ENCODE measurements at regions not wholly inside any gene's neighbourhood (a gene's known extent, or its start where the extent isn't known, plus 50 kb on each side); places are given as distances from the start of the nearest gene placed in this dataset.

- no peak for ATAC-seq
- no TSS peak for BruUV-seq (replicated peaks)
- DNase-seq (ENCODE audit: low read depth, low spot score) = no peak
- no peaks in the 10 kb centered on the region for H3K4me1 ChIP-seq (ENCODE audit: control insufficient read depth, insufficient read depth, low read length)
- in situ Hi-C loops (cut with HindIII; ENCODE audit: low pct_unique_long_range_greater_than_20kb, low sequenced_read_pairs) (no loop called here), intact Hi-C loops (cut with micrococcal nuclease; ENCODE audit: unreplicated experiment) (no loop called here)
- TF ChIP-seq SIN3A (IDR thresholded peaks at IDR 0.05; ENCODE audit: borderline replicate concordance, insufficient read depth, low read depth, low read length) (no peak), TCF7L2 (IDR thresholded peaks at IDR 0.05; ENCODE audit: low read depth, low read length) (no peak), POLR2AphosphoS5 (IDR thresholded peaks at IDR 0.05; ENCODE audit: low read depth, low read length) (no peak), CTCF (IDR thresholded peaks at IDR 0.05) (no peak), REST (IDR thresholded peaks at IDR 0.05; ENCODE audit: insufficient read depth in 1 of 2, low read depth in 2 of 2, low read length in 1 of 2) (no peak)
- H3K27me3 ChIP-seq (ENCODE audit: control insufficient read depth, insufficient read depth, low read length) = no peaks in the 10 kb centered on the region
- POLR2A ChIA-PET = no interaction called here
- no peak overlapping the region for H3K27ac ChIP-seq (ENCODE audit: low read length)
- H3K4me3 ChIP-seq (ENCODE audit: low read depth in 2 of 2, low read length in 2 of 2) = no peak overlapping the region
- H3K36me3 ChIP-seq (ENCODE audit: control insufficient read depth, insufficient read depth, low read length) = no peaks in the 10 kb centered on the region
- CTCF ChIA-PET = no interaction called here
- no peaks in the 10 kb centered on the region for H3K9me3 ChIP-seq (ENCODE audit: control insufficient read depth, insufficient read depth, low read depth, low read length)
Observed at GRCh38 chr9:8036914-8037524, 237.4 kb upstream of the DMAC1 start.

- no peaks in the 10 kb centered on the region for H3K9me3 ChIP-seq (ENCODE audit: control insufficient read depth, insufficient read depth, low read depth, low read length)
- CTCF ChIA-PET = no interaction called here
- intact Hi-C loops (cut with micrococcal nuclease; ENCODE audit: unreplicated experiment) (no loop called here), in situ Hi-C loops (cut with HindIII; ENCODE audit: low pct_unique_long_range_greater_than_20kb, low sequenced_read_pairs) (no loop called here)
- no peaks in the 10 kb centered on the region for H3K36me3 ChIP-seq (ENCODE audit: control insufficient read depth, insufficient read depth, low read length)
- no peak for TF ChIP-seq POLR2AphosphoS5 (IDR thresholded peaks at IDR 0.05; ENCODE audit: low read depth, low read length)
- TF ChIP-seq SIN3A (IDR thresholded peaks at IDR 0.05; ENCODE audit: borderline replicate concordance, insufficient read depth, low read depth, low read length) = no peak
- TF ChIP-seq CTCF (IDR thresholded peaks at IDR 0.05) = no peak
- no peak for TF ChIP-seq REST (IDR thresholded peaks at IDR 0.05; ENCODE audit: insufficient read depth in 1 of 2, low read depth in 2 of 2, low read length in 1 of 2)
- no peak for TF ChIP-seq TCF7L2 (IDR thresholded peaks at IDR 0.05; ENCODE audit: low read depth, low read length)
- no peak overlapping the region for H3K4me3 ChIP-seq (ENCODE audit: low read depth in 2 of 2, low read length in 2 of 2)
- H3K27ac ChIP-seq (ENCODE audit: low read length) = no peak overlapping the region
- DNase-seq (ENCODE audit: low read depth, low spot score) (no peak), ATAC-seq (no peak)
- H3K4me1 ChIP-seq (ENCODE audit: control insufficient read depth, insufficient read depth, low read length) = no peaks in the 10 kb centered on the region
- H3K27me3 ChIP-seq (ENCODE audit: control insufficient read depth, insufficient read depth, low read length) = no peaks in the 10 kb centered on the region
- POLR2A ChIA-PET = no interaction called here
- BruUV-seq (replicated peaks) = no TSS peak
Observed at GRCh38 chr9:8033794-8034193, 234.2 kb upstream of the DMAC1 start.

Data from Panc1 (cell line).